Neural progenitor cell (in vitro differentiated cells): ENCODE measurements at regions not wholly inside any gene's neighbourhood (a gene's known extent, or its start where the extent isn't known, plus 50 kb on each side); places are given as distances from the start of the nearest gene placed in this dataset.

Source experiments
- DNase-seq: peaks from one replicate; pipeline ENCODE4 v3.0.0-alpha.2; 2016; ENCODE audit warnings: low spot score
- H2AFZ ChIP-seq: fragments of 200-600 bp; sonication (generic); replicated peaks from 2 replicates; pipeline ENCODE4 v1.6.1; 2016; ENCODE audit warnings: antibody characterized with exemption
- H3F3A ChIP-seq: fragments of 200-600 bp; sonication (generic); 2 replicates; pipeline ENCODE4 v1.6.1; 2016; ENCODE audit warnings: antibody characterized with exemption, low read depth
- H3K27ac ChIP-seq: fragments of 200-600 bp; sonication (generic); 2 replicates; pipeline ENCODE4 v1.5.1; 2016; ENCODE audit warnings: mild to moderate bottlenecking
- H3K27me3 ChIP-seq: fragments of 200-600 bp; sonication (generic); 2 replicates; pipeline ENCODE4 v1.6.1; 2016; ENCODE audit warnings: mild to moderate bottlenecking, moderate library complexity
- H3K36me3 ChIP-seq: fragments of 200-600 bp; sonication (generic); 2 replicates; pipeline ENCODE4 v1.5.1; 2016
- H3K4me1 ChIP-seq: fragments of 200-600 bp; sonication (generic); 2 replicates; pipeline ENCODE4 v1.6.1; 2016; ENCODE audit warnings: mixed run types
- H3K4me2 ChIP-seq: fragments of 200-600 bp; sonication (generic); 2 replicates; pipeline ENCODE4 v1.6.1; 2016
- H3K4me3 ChIP-seq: fragments of 200-600 bp; sonication (generic); 2 replicates; pipeline ENCODE4 v1.5.1; 2016
- H3K79me2 ChIP-seq: fragments of 200-600 bp; sonication (generic); 2 replicates; pipeline ENCODE4 v1.6.1; 2016; ENCODE audit warnings: low read depth
- H3K9ac ChIP-seq: fragments of 200-600 bp; sonication (generic); 2 replicates; pipeline ENCODE4 v1.6.1; 2016
- H3K9me3 ChIP-seq: fragments of 200-600 bp; sonication (generic); 2 replicates; pipeline ENCODE4 v1.5.1; 2016; ENCODE audit warnings: low read depth
- H4K20me1 ChIP-seq: fragments of 200-600 bp; sonication (generic); 2 replicates; pipeline ENCODE4 v1.6.1; 2016; ENCODE audit warnings: low read depth
- H3K27ac Mint-ChIP-seq: 3 replicates; pipeline ENCODE4 v1.8.0; 2021; ENCODE audit warnings: mixed read lengths
- H3K27me3 Mint-ChIP-seq: 2 replicates; pipeline ENCODE4 v1.8.0; 2022; ENCODE audit warnings: low read depth, mild to moderate bottlenecking, inconsistent platforms, moderate library complexity, mixed read lengths; ENCODE audit not compliant: insufficient read depth
- H3K36me3 Mint-ChIP-seq: 3 replicates; pipeline ENCODE4 v1.8.0; 2021; ENCODE audit warnings: mixed read lengths
- H3K4me1 Mint-ChIP-seq: 3 replicates; pipeline ENCODE4 v1.8.0; 2021; ENCODE audit warnings: mixed read lengths
- H3K4me3 Mint-ChIP-seq: 3 replicates; pipeline ENCODE4 v1.8.0; 2021; ENCODE audit warnings: mild to moderate bottlenecking, moderate library complexity, mixed read lengths
- H3K9me3 Mint-ChIP-seq: 3 replicates; pipeline ENCODE4 v1.8.0; 2020; ENCODE audit warnings: mixed read lengths
- EZH2 ChIP-seq: fragments of 200-600 bp; sonication (generic); IDR thresholded peaks from 2 replicates; pipeline ENCODE4 v1.6.1; 2017; ENCODE audit warnings: antibody characterized with exemption, mild to moderate bottlenecking, moderate library complexity
- EZH2phosphoT487 ChIP-seq: fragments of 200-600 bp; sonication (generic); IDR thresholded peaks from 2 replicates; pipeline ENCODE4 v1.6.1; 2017; ENCODE audit warnings: antibody characterized with exemption
- TF ChIP-seq, protein P1 (sequence below): fragments of 200-600 bp; sonication (generic); IDR thresholded peaks from 2 replicates; pipeline ENCODE4 v1.5.1; 2017; ENCODE audit warnings: antibody characterized with exemption, mild to moderate bottlenecking

DNA sequence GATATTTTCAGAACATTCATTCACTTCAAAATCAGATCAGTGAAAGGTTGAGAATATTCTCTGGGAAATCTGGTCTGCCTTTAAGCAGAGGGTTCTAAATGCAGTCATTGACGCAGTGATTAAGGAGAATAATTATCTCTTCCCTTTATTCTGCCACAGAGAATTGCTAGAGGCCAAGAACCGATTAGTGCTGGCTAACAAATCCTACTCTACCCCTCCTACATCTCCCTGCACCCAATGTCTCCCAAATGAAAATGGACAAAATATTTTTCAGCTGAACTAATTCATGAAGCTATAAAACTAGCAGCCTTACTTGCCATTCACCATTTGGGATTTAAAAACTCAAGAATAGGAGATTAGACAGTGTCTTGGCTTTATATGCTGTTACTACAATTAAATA, 185.5 kb upstream of the SOX9 start:
- no peak overlapping the region for H3K4me3 Mint-ChIP-seq
- Histone ChIP-seq H3K4me1 (peaks cover 5% of the 10 kb centered on the region), H3K4me3 (no peak overlapping the region), H3K9me3 (no peaks in the 10 kb centered on the region), H3K27me3 (no peaks in the 10 kb centered on the region), H3K79me2 (no peaks in the 10 kb centered on the region), H4K20me1 (no peaks in the 10 kb centered on the region), H3K36me3 (no peaks in the 10 kb centered on the region), H3K9ac (no peak overlapping the region), H3K4me2 (no peak overlapping the region), H3K27ac (no peak overlapping the region), H3F3A (no peaks in the 10 kb centered on the region), H2AFZ (no peak overlapping the region)
- DNase-seq, result no peak
- no peak for TF ChIP-seq EZH2
- TF ChIP-seq, protein P1, sequence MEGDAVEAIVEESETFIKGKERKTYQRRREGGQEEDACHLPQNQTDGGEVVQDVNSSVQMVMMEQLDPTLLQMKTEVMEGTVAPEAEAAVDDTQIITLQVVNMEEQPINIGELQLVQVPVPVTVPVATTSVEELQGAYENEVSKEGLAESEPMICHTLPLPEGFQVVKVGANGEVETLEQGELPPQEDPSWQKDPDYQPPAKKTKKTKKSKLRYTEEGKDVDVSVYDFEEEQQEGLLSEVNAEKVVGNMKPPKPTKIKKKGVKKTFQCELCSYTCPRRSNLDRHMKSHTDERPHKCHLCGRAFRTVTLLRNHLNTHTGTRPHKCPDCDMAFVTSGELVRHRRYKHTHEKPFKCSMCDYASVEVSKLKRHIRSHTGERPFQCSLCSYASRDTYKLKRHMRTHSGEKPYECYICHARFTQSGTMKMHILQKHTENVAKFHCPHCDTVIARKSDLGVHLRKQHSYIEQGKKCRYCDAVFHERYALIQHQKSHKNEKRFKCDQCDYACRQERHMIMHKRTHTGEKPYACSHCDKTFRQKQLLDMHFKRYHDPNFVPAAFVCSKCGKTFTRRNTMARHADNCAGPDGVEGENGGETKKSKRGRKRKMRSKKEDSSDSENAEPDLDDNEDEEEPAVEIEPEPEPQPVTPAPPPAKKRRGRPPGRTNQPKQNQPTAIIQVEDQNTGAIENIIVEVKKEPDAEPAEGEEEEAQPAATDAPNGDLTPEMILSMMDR, result no peak
- TF ChIP-seq EZH2phosphoT487, result no peak
- no peak overlapping the region for H3K27ac Mint-ChIP-seq
- no peaks in the 10 kb centered on the region for H3K9me3 Mint-ChIP-seq
- no peaks in the 10 kb centered on the region for H3K36me3 Mint-ChIP-seq
- H3K4me1 Mint-ChIP-seq, result peaks cover 5% of the 10 kb centered on the region
- H3K27me3 Mint-ChIP-seq, result no peaks in the 10 kb centered on the region

DNA sequence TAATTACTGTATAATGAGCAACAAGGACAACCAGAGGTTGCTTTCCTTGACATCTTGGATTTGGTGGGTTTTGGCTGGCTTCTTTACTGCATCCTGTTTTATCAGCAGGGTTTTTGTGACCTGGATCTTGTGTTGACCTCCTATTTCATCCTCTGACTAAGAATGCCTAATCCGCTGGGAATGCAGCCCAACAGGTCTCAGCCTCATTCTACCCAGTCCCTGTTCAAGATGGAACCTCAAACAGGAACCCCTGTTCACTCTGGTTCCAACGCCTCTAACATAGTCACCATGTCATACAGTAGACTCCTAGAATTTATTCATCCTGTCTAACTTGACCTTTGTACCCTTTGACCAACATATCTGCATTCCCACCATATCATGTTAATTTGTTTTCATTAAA, 183.8 kb upstream of the SOX9 start:
- H3K27me3 Mint-ChIP-seq, result no peaks in the 10 kb centered on the region
- no peak for TF ChIP-seq EZH2
- TF ChIP-seq, protein P1, result no peak
- no peak for TF ChIP-seq EZH2phosphoT487
- no peaks in the 10 kb centered on the region for H3K9me3 ChIP-seq
- no peaks in the 10 kb centered on the region for H3K79me2 ChIP-seq
- H3K36me3 ChIP-seq, result no peaks in the 10 kb centered on the region
- no peak overlapping the region for H3K27ac Mint-ChIP-seq
- H3K9me3 Mint-ChIP-seq, result no peaks in the 10 kb centered on the region
- H3K4me1 ChIP-seq, result peaks cover 5% of the 10 kb centered on the region
- no peaks in the 10 kb centered on the region for H3K36me3 Mint-ChIP-seq
- no peaks in the 10 kb centered on the region for H3K27me3 ChIP-seq
- H3K4me3 ChIP-seq, result no peak overlapping the region
- H2AFZ ChIP-seq, result no peak overlapping the region
- H3K4me1 Mint-ChIP-seq, result peaks cover 6% of the 10 kb centered on the region
- no peak for DNase-seq
- no peaks in the 10 kb centered on the region for H3F3A ChIP-seq
- H3K9ac ChIP-seq, result no peak overlapping the region
- H3K4me3 Mint-ChIP-seq, result no peak overlapping the region
- no peak overlapping the region for H3K4me2 ChIP-seq
- no peaks in the 10 kb centered on the region for H4K20me1 ChIP-seq
- H3K27ac ChIP-seq, result no peak overlapping the region

DNA sequence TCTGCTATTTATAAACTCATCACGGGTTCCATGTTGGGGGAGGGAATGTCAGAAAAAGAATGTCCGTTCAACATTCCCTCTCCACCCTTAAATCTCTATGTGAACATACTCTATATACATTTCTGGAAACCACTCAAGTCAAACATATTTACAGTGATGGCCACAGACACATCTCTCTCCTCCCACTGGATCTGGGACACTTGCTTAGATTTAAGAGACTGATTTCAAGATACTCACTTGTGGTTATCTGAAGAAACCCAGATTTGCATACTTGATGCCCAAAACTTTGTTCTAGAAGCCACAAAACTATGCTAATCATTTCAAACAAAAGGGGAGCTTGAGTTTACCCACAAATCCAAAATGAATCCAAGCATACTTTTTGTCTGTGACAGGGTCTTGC, 182.9 kb upstream of the SOX9 start:
- no peak for DNase-seq
- Histone ChIP-seq H3K4me3 (no peak overlapping the region), H3K9ac (no peak overlapping the region), H3F3A (no peaks in the 10 kb centered on the region), H3K36me3 (no peaks in the 10 kb centered on the region), H3K9me3 (no peaks in the 10 kb centered on the region), H3K27ac (no peak overlapping the region), H3K27me3 (no peaks in the 10 kb centered on the region), H3K4me2 (no peak overlapping the region), H4K20me1 (no peaks in the 10 kb centered on the region), H3K4me1 (peaks cover 5% of the 10 kb centered on the region), H3K79me2 (no peaks in the 10 kb centered on the region), H2AFZ (no peak overlapping the region)
- Mint-ChIP-seq H3K27me3 (no peaks in the 10 kb centered on the region), H3K4me1 (peaks cover 7% of the 10 kb centered on the region), H3K4me3 (no peak overlapping the region), H3K36me3 (no peaks in the 10 kb centered on the region), H3K27ac (no peak overlapping the region), H3K9me3 (no peaks in the 10 kb centered on the region)
- TF ChIP-seq EZH2 (no peak), EZH2phosphoT487 (no peak)
- TF ChIP-seq, protein P1, result no peak
